ENCODE measurements at regions not wholly inside any gene's neighbourhood (a gene's known extent, or its start where the extent isn't known, plus 50 kb on each side); places are given as distances from the start of the nearest gene placed in this dataset.

DNA sequence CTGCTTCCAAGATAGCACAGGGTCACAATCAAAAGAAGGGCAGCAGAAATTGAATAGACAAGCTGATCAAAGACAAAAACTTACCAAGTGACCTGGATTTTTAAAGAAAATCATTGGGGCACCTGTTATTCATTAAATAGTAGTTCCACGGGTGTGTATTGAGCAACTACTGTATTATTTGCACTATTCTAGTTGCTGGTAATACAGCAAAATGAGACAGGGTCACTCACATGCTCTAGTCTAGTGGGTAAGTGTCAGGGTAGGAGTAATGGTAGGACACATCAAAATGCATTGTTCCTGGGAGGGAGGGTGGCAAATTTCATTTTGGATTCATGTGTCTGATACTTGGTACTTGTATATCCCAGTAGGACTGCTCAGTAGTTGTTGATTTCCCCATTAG is 127.9 kb downstream of the SQOR start:
- Histone ChIP-seq H3K36me3 (no peaks in the 10 kb centered on the region), H3K9me3 (no peaks in the 10 kb centered on the region), H3K27ac (no peak overlapping the region), H3K4me3 (ENCODE audit: low read depth in 1 of 2, low read length in 1 of 2) (no peak overlapping the region), H3K4me1 (ENCODE audit: control insufficient read depth in 1 of 2, insufficient read depth in 1 of 2, low read depth in 1 of 2, low read length in 1 of 2) (no peaks in the 10 kb centered on the region), H3K27me3 (peaks cover 4% of the 10 kb centered on the region)
- TF ChIP-seq CTCF (IDR thresholded peaks at IDR 0.05): no peak

DNA sequence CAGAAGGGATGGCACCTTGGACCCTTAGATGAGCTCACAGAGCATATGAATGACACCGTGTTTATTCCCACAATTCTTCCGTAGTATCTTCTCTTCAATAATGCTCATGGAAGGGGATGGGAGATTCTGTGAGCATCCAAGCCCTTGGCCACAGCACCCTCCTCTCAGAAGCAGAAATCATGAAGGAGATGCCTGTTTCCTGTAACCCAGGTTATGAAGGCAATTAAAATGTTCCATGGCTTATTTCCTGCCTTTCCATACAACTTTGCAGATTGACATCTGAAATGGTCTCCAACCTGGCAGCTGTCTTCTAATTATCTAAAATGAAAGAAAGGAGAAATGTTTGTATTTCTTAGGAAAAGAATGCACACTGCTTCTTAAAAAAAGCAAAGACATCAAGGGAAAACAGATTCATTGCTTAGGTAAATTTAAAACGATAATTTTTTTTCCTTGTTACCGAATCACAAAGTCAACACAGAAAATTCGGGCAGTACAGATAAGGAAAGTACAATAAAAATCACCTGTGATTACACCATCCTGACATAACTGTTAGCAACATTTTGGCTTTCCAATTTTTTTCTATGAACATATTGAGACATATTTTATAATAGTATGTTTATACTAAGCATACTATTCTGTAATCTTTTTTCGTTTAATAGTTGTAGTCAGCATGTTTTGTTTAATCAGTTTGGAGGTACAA is 128.5 kb downstream of the SQOR start:
- Histone ChIP-seq H3K4me3 (ENCODE audit: low read depth in 1 of 2, low read length in 1 of 2) (no peak overlapping the region), H3K9me3 (no peaks in the 10 kb centered on the region), H3K27me3 (peaks cover 4% of the 10 kb centered on the region), H3K4me1 (ENCODE audit: control insufficient read depth in 1 of 2, insufficient read depth in 1 of 2, low read depth in 1 of 2, low read length in 1 of 2) (no peaks in the 10 kb centered on the region), H3K27ac (no peak overlapping the region), H3K36me3 (no peaks in the 10 kb centered on the region)
- no peak for TF ChIP-seq CTCF (IDR thresholded peaks at IDR 0.05)

- H3K9me3 ChIP-seq: no peaks in the 10 kb centered on the region
- H3K36me3 ChIP-seq: no peaks in the 10 kb centered on the region
- TF ChIP-seq CTCF (IDR thresholded peaks at IDR 0.05): no peak
- H3K4me1 ChIP-seq (ENCODE audit: control insufficient read depth in 1 of 2, insufficient read depth in 1 of 2, low read depth in 1 of 2, low read length in 1 of 2): no peaks in the 10 kb centered on the region
- H3K4me3 ChIP-seq (ENCODE audit: low read depth in 1 of 2, low read length in 1 of 2): no peak overlapping the region
- no peak overlapping the region for H3K27ac ChIP-seq
- no peaks in the 10 kb centered on the region for H3K27me3 ChIP-seq
These were observed 138.3 kb downstream of the SQOR start for GRCh38 chr15:45773149-45773548.

GRCh38 chr15:45776772-45777171 is 141.9 kb downstream of the SQOR start:
- no peaks in the 10 kb centered on the region for H3K4me1 ChIP-seq (ENCODE audit: control insufficient read depth in 1 of 2, insufficient read depth in 1 of 2, low read depth in 1 of 2, low read length in 1 of 2)
- H3K36me3 ChIP-seq: no peaks in the 10 kb centered on the region
- H3K4me3 ChIP-seq (ENCODE audit: low read depth in 1 of 2, low read length in 1 of 2): no peak overlapping the region
- H3K9me3 ChIP-seq: no peaks in the 10 kb centered on the region
- no peaks in the 10 kb centered on the region for H3K27me3 ChIP-seq
- TF ChIP-seq CTCF (IDR thresholded peaks at IDR 0.05): no peak
- H3K27ac ChIP-seq: no peak overlapping the region

DNA sequence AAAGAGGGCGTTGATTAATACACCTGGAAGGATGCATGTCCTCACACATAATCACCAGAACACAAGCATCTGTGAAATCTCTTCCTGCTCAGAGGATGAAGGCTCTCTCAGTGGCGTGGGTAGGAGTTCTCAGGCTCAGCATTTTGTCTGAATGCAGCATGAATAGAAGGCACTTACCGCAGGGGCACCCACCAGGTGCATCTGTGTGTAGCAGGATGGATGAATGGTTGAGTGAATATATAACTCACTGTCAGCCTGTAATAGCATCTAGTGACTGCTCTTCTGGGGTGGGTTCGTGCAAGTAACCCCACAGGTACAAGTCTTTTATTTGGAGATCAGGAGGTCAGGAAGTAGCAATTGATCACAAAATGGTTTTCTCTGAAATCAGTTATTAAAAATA is 143.0 kb downstream of the SQOR start:
- Histone ChIP-seq H3K4me3 (ENCODE audit: low read depth in 1 of 2, low read length in 1 of 2) (no peak overlapping the region), H3K27me3 (no peaks in the 10 kb centered on the region), H3K4me1 (ENCODE audit: control insufficient read depth in 1 of 2, insufficient read depth in 1 of 2, low read depth in 1 of 2, low read length in 1 of 2) (no peaks in the 10 kb centered on the region), H3K36me3 (no peaks in the 10 kb centered on the region), H3K27ac (no peak overlapping the region), H3K9me3 (no peaks in the 10 kb centered on the region)
- TF ChIP-seq CTCF (IDR thresholded peaks at IDR 0.05): no peak

Measured in neutrophil (primary cell).